ENCODE measurements at regions not wholly inside any gene's neighbourhood (a gene's known extent, or its start where the extent isn't known, plus 50 kb on each side); places are given as distances from the start of the nearest gene placed in this dataset.

- TF ChIP-seq GATA2 (IDR thresholded peaks at IDR 0.05; ENCODE audit: low read depth, low read length), result no peak
- no peak for TF ChIP-seq GATA3 (IDR thresholded peaks at IDR 0.05; ENCODE audit: low read depth, low read length)
Observed at GRCh38 chr2:84169871-84170270, 289.2 kb downstream of the SUCLG1 start.

GRCh38 chr2:84165256-84165655, 293.8 kb downstream of the SUCLG1 start:
- TF ChIP-seq GATA2 (IDR thresholded peaks at IDR 0.05; ENCODE audit: low read depth, low read length) (no peak), GATA3 (IDR thresholded peaks at IDR 0.05; ENCODE audit: low read depth, low read length) (no peak)

GRCh38 chr2:84160453-84160852, 298.6 kb downstream of the SUCLG1 start:
- TF ChIP-seq GATA2 (IDR thresholded peaks at IDR 0.05; ENCODE audit: low read depth, low read length) (no peak), GATA3 (IDR thresholded peaks at IDR 0.05; ENCODE audit: low read depth, low read length) (no peak)

- TF ChIP-seq GATA2 (IDR thresholded peaks at IDR 0.05; ENCODE audit: low read depth, low read length), result no peak
- TF ChIP-seq GATA3 (IDR thresholded peaks at IDR 0.05; ENCODE audit: low read depth, low read length), result no peak
Observed at GRCh38 chr2:84158605-84159004, 300.5 kb downstream of the SUCLG1 start.

GRCh38 chr2:84152462-84152861, 306.6 kb downstream of the SUCLG1 start:
- no peak for TF ChIP-seq GATA3 (IDR thresholded peaks at IDR 0.05; ENCODE audit: low read depth, low read length)
- no peak for TF ChIP-seq GATA2 (IDR thresholded peaks at IDR 0.05; ENCODE audit: low read depth, low read length)

- TF ChIP-seq GATA3 (IDR thresholded peaks at IDR 0.05; ENCODE audit: low read depth, low read length) (no peak), GATA2 (IDR thresholded peaks at IDR 0.05; ENCODE audit: low read depth, low read length) (no peak)
Observed at GRCh38 chr2:84144345-84144744, 314.7 kb downstream of the SUCLG1 start.

GRCh38 chr2:84137034-84137433, 322.0 kb downstream of the SUCLG1 start:
- TF ChIP-seq GATA2 (IDR thresholded peaks at IDR 0.05; ENCODE audit: low read depth, low read length), result no peak
- no peak for TF ChIP-seq GATA3 (IDR thresholded peaks at IDR 0.05; ENCODE audit: low read depth, low read length)

GRCh38 chr2:84132370-84132769, 326.7 kb downstream of the SUCLG1 start:
- TF ChIP-seq GATA3 (IDR thresholded peaks at IDR 0.05; ENCODE audit: low read depth, low read length) (no peak), GATA2 (IDR thresholded peaks at IDR 0.05; ENCODE audit: low read depth, low read length) (no peak)

GRCh38 chr2:84131278-84131830, 327.7 kb downstream of the SUCLG1 start:
- TF ChIP-seq GATA2 (IDR thresholded peaks at IDR 0.05; ENCODE audit: low read depth, low read length), result no peak
- TF ChIP-seq GATA3 (IDR thresholded peaks at IDR 0.05; ENCODE audit: low read depth, low read length), result no peak

GRCh38 chr2:84129018-84129417, 330.1 kb downstream of the SUCLG1 start:
- TF ChIP-seq GATA3 (IDR thresholded peaks at IDR 0.05; ENCODE audit: low read depth, low read length) (no peak), GATA2 (IDR thresholded peaks at IDR 0.05; ENCODE audit: low read depth, low read length) (no peak)

GRCh38 chr2:84126530-84126929, 332.6 kb downstream of the SUCLG1 start:
- TF ChIP-seq GATA3 (IDR thresholded peaks at IDR 0.05; ENCODE audit: low read depth, low read length) (no peak), GATA2 (IDR thresholded peaks at IDR 0.05; ENCODE audit: low read depth, low read length) (no peak)

GRCh38 chr2:84126084-84126483, 333.0 kb downstream of the SUCLG1 start:
- no peak for TF ChIP-seq GATA3 (IDR thresholded peaks at IDR 0.05; ENCODE audit: low read depth, low read length)
- TF ChIP-seq GATA2 (IDR thresholded peaks at IDR 0.05; ENCODE audit: low read depth, low read length), result no peak

GRCh38 chr2:84116143-84116542, 342.9 kb downstream of the SUCLG1 start:
- TF ChIP-seq GATA3 (IDR thresholded peaks at IDR 0.05; ENCODE audit: low read depth, low read length) (no peak), GATA2 (IDR thresholded peaks at IDR 0.05; ENCODE audit: low read depth, low read length) (no peak)

GRCh38 chr2:84115173-84115857, 343.8 kb downstream of the SUCLG1 start:
- TF ChIP-seq GATA3 (IDR thresholded peaks at IDR 0.05; ENCODE audit: low read depth, low read length) (no peak), GATA2 (IDR thresholded peaks at IDR 0.05; ENCODE audit: low read depth, low read length) (no peak)

GRCh38 chr2:84102274-84102673, 356.8 kb downstream of the SUCLG1 start:
- TF ChIP-seq GATA2 (IDR thresholded peaks at IDR 0.05; ENCODE audit: low read depth, low read length) (no peak), GATA3 (IDR thresholded peaks at IDR 0.05; ENCODE audit: low read depth, low read length) (no peak)

Data from SH-SY5Y (cell line).